ENCODE measurements at regions not wholly inside any gene's neighbourhood (a gene's known extent, or its start where the extent isn't known, plus 50 kb on each side); places are given as distances from the start of the nearest gene placed in this dataset.

DNA sequence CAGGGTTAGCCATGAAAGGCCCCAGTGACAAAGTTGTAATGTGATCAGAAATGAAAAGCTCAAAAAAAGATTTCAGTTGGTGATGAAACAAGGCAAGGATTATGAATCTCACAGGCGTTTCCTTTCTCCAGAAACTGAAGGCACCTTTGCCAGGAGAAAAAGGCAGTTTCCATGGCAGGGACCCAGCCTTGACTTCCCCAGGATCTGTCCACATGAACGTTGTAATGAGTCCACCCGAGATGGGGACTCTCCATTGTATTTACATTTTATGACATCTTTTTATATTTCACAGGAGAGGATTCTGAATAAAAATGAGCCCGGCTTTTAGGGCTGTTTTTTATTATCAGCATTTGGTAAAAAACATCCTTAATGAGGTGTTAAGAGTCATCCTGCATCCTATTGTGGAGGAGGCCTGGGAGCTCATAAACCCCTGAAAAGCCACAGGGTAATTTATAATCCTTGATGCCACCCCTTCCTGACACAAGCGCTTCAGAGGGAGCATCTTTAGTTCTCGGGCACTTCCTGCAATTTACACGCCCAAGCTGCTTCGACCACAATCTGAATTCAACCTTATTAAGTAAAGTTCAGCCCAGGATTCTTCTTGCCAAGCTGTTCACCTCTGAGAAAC, 74.1 kb upstream of the SALL4 start:
- DNase-seq, result no peak

- DNase-seq, result no peak
Observed at GRCh38 chr20:51873652-51874051, 71.3 kb upstream of the SALL4 start.

- DNase-seq, result no peak
Observed at GRCh38 chr20:51871943-51872342, 69.6 kb upstream of the SALL4 start.

GRCh38 chr20:51869002-51869401, 66.7 kb upstream of the SALL4 start:
- DNase-seq, result no peak

DNA sequence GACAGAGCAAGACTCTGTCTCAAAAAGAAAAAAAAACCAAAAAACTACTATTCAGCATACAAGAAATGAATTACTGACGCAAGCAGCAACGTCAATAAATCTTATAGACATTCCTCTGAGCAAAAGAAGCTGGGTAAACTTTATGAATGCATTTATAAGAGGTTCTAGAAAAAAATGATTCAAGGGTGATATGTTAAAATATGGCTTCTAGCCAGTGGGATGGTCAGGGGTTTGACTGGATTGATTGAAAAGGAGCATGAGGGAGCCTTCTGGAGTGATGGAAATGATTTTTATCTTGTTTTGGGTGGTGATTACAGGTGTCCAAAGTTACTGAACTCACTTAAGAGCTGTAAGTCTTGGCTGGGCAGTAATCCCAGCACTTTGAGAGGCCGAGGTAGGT, 64.9 kb upstream of the SALL4 start:
- DNase-seq, result no peak

DNA sequence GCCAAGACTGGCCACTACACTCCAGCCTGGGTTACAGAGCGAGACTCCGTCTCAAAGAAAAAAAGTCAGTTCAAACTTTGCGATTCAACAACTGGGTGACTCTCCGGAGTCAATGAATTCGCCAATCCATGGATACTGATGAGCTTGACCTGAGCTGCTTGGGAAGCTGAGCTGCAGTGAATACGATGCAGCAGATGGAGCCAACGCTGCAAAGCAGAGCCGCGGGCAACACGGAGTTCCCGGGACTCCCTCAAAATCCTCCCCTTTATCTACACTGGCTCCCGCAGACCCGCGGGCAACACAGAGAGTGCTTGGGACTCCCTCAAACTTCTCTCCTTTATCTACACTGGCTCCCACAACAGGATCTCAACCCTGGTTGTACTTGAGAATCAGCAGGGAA, 62.6 kb upstream of the SALL4 start:
- no peak for DNase-seq

DNA sequence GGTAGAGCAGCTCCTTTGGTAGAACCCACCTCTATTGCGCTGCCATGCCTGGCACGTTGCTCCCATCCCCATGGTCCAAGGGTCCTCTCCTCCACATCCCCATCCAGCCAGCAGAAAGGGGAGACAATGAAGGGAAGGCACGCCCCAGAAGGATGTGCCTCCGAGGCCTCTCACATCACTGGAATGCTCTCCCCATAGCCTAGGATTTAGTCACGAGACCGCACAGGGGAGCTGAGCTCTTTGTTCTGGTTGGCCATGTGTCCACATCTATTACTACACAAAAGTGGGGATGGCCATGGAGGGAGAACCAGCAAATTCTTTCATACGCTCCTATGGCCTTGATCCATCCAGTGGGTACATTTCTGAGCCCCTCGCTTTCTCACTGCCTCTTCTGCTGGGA, 60.5 kb upstream of the SALL4 start:
- no peak for DNase-seq

DNA sequence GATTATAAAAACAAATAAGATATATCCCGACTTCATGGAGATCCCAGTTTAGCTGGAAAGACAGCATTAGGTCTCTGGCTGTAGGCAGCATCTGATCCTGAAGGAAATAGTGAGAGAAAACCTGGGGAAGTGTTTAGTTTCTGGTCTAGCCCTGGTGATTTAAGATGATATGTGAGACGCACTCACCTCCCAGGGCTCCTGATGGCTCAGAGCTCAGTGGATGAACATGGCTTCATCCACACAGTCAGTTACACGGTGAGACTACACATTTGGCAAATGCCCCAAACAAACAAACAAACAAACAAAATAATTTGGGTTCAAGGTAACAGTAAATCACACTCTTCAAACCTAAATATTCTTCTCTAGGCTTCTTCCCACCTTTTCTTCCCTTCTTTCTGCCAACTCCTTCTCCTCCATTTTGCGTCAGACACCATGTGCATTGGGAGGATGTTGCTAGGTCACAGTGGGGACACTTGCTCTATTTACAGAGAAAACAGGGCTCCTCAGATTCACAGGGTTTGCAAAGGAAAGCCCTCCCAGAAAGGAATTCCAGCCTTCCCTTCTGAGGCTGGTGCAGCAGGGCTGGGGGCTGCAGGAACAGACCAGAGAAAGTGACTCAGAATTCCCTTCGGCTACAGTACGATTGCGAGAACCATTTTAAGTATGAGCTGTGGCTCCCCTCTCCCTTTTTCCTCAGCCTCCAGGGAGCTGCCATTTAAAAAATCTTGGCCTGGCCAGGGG, 59.6 kb upstream of the SALL4 start:
- no peak for DNase-seq

- no peak for DNase-seq
Observed at GRCh38 chr20:51860111-51860882, 58.0 kb upstream of the SALL4 start.

DNA sequence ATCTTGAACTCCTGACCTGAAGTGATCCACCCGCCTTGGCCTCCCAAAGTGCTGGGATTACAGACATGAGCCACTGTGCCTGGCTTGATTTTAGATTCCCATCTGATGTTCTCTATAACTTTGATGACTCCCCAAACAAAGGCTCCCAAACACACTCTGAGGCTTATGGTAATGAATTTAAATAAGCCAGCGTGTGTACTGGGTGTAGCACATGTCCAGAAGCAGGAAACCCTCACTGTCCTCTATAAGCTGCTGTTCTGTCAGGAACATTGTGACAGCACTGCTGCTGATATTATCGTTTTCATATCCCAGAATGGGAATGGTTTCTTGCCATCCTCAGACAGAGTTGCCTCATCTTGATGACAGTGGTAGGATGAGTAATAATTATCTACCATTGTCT, 54.1 kb upstream of the SALL4 start:
- no peak for DNase-seq

- DNase-seq, result no peak
Observed at GRCh38 chr20:51854921-51855320, 52.6 kb upstream of the SALL4 start.

All from muscle of arm (tissue), 1 donor.